ENCODE measurements at regions not wholly inside any gene's neighbourhood (a gene's known extent, or its start where the extent isn't known, plus 50 kb on each side); places are given as distances from the start of the nearest gene placed in this dataset.

DNA sequence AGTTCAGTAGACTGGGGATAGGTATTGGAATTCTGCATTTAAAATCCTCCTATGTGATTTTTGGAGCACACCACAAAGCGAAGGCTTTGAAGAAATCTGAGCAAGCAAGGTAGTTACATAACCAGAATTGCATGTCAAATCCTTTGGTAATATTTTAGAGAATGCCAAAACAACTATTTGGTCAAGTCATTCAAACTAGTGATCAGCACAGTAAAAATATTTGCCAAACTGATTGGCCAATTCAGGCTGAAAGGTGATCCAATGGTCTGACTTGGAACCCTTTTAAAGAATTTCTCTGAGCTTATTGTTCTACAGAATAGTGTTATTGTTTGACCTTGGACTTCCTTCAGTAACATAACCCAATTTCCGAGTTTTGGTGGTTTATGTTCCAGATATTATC, 214.2 kb upstream of the ETAA1 start:
- TF ChIP-seq, protein P1, sequence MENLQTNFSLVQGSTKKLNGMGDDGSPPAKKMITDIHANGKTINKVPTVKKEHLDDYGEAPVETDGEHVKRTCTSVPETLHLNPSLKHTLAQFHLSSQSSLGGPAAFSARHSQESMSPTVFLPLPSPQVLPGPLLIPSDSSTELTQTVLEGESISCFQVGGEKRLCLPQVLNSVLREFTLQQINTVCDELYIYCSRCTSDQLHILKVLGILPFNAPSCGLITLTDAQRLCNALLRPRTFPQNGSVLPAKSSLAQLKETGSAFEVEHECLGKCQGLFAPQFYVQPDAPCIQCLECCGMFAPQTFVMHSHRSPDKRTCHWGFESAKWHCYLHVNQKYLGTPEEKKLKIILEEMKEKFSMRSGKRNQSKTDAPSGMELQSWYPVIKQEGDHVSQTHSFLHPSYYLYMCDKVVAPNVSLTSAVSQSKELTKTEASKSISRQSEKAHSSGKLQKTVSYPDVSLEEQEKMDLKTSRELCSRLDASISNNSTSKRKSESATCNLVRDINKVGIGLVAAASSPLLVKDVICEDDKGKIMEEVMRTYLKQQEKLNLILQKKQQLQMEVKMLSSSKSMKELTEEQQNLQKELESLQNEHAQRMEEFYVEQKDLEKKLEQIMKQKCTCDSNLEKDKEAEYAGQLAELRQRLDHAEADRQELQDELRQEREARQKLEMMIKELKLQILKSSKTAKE (IDR thresholded peaks at IDR 0.05; ENCODE audit: low read depth, poor library complexity, severe bottlenecking) = no peak
- no peak for TF ChIP-seq GABPA (IDR thresholded peaks at IDR 0.05; ENCODE audit: low read depth)

Data from GM12878 (cell line).